ENCODE measurements at regions not wholly inside any gene's neighbourhood (a gene's known extent, or its start where the extent isn't known, plus 50 kb on each side); places are given as distances from the start of the nearest gene placed in this dataset.
"Not testable (repeated sequence)": the region's sequence is repeated elsewhere in the genome, so short reads cannot be mapped to it uniquely, and the experiment has no call there.

DNA sequence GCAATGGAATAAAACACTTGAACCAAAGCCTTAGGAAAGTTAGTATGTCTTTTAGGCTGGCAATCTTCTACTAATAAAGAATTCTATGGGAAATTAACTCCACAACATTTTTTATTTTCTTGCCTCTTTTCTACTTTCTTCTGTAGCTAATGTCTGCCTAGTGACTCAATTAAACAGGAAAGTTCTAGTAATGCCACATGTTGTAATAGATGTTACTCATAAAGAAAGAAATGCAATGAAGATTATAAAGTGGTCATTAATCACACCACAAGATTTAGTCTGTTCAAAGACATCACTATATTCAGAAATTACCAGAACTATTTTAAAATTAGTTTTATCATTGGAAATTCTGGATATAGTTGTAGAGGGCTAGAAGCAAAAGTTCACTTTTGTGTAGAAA, 329.7 kb downstream of the SI start:
- DNase-seq (ENCODE audit: low spot score), result no peak

DNA sequence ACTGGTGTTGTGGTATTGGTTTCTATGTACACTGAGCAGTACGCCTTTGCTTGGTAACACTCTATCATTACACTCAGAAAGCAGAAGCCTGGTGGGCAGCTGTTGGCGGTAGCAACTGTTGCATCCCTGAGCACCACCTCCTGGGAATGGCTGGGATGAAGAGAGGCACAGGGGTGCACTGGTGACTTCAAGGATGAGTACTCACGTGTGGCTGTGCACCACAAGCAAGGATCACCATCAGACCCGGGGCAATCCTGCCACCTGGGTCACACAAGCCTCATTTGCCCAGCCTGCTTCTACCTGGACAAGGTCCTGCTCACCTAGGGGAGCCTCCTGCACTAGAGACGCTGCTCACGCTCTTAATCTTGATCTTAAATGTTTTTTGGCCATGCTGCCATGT, 336.4 kb downstream of the SI start:
- no peak for DNase-seq (ENCODE audit: low spot score)

DNA sequence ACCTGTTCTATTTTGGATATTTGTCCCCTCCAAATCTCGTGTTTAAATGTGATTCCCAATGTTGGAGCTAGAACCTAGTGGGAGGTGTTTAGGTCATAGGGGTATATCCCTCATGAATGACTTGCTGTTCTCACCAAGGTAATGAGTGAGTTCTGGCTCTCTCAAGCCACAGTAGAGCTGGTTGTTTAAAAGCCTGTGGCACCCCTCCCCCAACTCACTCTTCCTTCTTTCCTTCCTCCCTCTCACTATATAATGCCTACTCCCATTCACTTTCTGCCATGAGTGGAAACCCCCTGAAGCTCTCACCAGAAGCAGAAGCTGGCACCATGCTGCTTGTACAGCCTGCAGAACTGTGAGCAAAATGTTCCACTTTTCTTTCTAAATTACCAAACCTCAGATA, 341.1 kb downstream of the SI start:
- no peak for DNase-seq (ENCODE audit: low spot score)

DNA sequence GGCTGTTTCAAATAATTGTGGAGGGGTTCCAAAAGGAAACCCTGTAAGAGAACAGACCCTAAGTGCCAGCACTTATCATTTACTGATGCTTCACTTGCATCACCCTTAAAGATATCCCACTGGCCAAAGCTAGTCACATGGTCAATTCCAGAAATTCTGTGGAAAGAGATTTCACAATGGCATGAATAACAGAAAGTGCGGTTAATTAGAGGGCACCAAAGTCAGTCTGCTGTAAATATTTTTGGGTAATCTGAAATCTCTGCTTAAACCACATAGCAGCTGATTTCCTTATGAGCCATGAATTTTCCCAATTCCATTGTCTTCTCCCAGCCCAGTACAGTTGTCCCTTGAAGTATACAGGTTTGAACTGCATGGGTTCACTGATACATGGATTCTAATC, 346.1 kb downstream of the SI start:
- peak; percentile 4 for DNase-seq (ENCODE audit: low spot score)

DNA sequence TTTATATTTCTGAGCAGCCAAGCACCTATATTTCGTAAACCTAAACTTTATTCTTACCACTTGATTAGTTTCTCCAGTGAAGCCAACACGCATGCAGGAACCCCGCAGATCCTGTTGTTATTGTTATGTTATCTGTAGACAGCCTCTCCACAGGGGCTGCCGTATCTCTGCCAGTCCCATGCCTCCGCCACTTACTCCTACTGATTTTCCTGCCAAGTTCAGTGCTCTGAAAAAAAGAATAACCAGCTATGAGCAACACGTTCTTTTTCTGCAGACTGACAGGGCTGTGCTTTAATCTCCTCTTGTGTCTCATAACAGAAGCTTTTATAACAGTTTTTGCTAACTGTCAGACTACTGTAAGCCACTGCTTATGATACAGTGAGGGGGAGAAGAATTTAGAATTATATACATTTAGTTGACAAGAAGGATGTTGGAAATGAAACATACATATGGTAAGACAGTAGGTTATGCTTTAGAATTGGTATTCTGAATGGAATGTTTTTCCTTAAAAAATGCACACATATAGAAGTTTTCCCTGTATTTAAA, 347.4 kb downstream of the SI start:
- DNase-seq (ENCODE audit: low spot score), result no peak

DNA sequence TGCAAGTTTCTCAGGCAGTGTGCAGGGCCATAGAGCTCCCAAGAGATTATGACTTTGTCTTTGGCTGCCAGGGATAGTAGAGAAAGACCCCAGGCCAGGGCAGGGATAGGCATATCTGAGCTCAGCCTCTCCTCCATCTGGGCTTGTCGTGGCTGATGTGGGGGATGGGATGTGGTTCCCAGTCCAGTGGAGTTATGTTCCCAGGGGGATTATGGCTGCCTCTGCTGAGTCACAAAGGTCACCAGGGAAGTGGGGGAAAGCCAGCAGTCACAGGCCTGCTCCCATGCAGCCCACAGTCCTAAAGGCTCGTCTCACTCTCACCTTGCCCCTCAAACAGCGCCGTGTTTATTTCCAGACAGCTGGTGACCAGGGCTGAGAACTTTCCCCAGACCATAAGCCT, 354.9 kb downstream of the SI start:
- DNase-seq (ENCODE audit: low spot score), result no peak

DNA sequence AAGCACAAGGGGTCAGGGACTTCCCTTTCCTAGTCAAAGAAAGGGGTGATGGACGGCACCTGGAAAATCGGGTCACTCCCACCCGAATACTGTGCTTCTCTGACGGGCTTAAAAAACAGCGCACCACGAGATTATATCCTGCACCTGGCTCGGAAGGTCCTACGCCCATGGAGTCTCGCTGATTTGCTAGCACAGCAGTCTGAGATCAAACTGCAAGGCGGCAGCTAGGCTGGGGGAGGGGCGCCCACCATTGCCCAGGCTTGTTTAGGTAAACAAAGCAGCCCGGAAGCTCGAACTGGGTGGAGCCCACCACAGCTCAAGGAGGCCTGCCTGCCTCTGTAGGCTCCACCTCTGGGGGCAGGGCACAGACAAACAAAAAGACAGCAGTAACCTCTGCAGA, 375.5 kb downstream of the SI start:
- not testable (repeated sequence) for DNase-seq (ENCODE audit: low spot score)

DNA sequence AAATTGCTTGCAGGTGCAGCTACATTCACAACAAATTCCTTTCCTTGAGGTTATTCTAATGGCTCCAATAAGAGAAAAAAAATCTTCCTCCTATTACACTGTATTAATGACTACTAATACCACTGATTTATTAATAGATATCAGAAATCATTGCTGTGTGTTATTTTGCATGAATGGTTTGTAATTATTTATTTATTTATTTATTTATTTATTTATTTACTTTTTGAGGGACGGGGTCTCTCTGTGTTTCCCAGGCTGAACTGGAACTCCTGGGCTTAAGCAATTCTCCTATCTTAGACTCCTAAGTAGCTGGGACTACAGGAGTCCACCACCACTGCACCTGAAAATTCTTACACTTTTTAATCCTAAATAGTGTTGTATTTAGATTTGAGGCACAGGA, 390.4 kb downstream of the SI start:
- no peak for DNase-seq (ENCODE audit: low spot score)

DNA sequence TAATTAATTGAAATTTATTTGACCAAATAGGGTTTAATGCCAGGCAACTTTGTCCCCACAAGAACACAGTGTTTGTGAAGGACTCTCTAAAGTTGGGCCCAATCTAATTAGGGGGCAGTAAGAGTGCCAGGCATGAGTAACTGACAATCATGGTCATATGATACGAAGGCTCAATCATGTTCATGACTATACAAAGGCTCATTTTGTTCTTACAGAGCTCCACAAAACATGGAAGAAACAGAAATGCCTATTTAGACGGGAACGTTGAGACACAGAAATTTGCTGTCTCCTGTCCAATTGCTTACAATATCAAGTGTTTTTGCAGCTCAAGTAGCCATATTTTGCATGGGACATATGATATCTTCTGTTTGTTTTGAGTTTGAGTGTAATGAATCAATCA, 391.1 kb downstream of the SI start:
- no peak for DNase-seq (ENCODE audit: low spot score)

DNA sequence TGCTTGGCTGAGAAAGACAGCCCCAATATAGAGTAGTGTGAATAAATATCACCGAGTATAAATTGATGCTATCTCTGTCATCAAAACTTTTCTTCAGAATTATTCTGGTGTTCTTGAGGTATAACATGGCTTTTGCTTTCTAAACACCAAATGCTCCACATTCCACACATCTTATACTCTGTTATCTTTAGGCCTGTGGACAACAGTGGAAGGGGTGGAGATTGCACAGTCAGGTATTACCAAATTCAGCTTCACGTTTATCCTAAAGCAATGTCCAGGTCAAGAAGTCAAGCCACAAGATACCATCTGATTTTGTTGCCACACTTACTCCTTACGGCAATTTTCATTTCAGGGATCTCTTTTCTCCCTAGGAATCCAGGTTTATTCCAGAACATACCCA, 394.8 kb downstream of the SI start:
- DNase-seq (ENCODE audit: low spot score), result no peak

DNA sequence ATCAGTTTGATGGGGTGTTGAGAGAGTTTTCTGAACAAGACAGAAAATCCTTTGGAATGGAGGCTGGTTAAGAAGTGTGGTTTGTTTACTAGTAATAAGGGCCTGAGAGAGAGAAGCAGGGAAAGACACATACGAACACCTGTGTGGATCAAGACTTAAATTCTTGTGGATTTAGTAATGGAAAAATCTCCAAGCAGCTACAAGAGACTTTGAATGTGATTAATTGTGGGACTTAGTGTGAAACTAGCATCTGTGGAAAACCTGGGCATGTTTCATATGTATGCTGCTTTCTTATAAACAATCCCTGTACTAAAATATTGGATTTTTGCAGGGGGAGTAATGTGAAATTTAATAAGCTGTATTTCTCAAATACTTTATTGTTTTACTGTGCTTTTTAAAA, 399.1 kb downstream of the SI start:
- no peak for DNase-seq (ENCODE audit: low spot score)

DNA sequence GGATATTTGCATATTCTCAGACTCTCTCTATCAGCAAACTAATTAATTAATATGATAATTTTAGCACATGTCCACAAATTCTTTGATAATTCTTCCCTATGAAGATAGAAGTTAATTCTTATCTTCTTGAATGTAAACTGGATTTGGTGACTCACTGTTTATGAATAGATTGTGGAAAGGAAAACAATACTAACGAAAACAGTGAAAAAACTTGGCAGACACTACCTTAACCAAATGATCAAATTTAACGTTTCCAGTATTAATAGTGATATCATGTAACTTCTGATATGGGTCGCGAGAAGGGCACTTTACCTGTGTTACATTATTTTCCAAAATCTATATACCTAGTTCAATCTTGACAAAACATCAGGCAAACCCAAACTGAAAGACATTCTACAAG, 401.0 kb downstream of the SI start:
- no peak for DNase-seq (ENCODE audit: low spot score)

DNA sequence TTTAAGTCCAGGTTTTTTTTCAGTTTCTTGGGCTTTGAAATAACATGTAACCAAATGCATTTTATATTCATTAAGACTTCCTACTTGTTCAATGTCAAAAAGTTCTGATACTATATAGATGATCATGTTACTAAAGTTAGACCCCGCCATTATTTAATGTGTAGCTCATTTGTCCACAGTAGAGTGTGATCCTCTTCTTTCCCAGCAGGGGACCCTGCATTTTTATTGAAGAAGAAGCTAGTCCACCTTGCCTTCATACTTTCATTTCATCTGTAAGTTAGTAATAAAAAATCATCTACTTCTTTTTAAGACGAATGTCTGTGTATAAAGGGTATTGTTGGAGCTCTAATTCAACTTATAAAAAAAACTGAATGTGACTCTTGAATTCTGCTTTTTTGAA, 404.6 kb downstream of the SI start:
- no peak for DNase-seq (ENCODE audit: low spot score)

DNA sequence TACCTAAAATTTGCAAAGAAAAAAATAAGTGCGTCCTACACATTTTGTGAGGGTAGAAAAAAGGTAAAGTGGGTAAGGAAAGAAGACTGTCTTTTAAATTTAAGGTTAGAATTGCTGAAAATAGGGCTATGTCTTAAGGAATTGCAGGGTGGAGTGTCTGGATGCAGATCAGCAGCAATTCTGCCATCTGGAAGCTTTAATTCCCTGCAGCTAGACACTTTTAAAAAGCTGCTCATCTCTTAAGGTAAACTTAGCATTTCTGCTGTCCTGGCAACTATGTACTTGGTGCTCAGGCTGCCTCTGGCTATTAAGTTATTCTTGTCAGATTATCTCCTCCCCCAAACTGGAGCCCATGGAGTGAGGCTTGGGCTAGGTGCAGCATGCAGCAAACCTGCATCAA, 420.2 kb downstream of the SI start:
- DNase-seq (ENCODE audit: low spot score), result no peak

DNA sequence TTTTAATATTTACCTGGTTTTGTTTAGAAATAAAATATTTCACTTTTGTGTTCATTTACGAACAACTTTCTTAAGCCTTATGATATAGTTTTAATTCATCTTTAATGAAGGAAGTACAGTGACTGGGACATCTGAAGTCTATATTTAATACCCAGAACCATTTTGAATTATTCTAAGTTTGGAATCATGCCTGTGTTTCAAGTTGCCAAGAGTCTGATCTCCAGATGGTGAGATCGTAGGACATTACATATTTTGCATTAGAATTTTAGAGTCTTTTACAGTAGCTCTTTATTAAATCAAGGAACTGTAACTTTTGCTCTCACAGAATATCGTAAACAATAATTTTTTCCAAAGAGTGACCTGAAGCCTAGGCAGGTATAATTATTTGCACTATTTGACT, 420.7 kb downstream of the SI start:
- no peak for DNase-seq (ENCODE audit: low spot score)

DNA sequence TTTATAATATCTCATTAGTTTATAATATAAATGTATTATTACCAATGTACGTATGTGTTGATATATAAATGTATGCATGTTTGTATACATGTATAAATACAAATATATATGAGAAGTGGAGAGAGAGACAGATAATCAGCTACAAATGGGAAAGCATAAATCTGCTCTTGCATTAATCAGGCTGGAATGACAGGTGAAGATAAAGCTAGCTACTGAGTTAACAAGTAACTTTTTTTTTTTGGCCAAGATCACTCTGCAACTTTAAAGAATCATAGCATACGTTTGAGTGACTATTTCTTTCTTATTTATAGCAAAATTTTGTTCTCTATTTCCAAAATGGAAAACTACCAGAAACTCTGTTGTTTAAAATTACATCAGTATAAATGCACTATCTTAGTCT, 422.8 kb downstream of the SI start:
- DNase-seq (ENCODE audit: low spot score), result no peak

DNA sequence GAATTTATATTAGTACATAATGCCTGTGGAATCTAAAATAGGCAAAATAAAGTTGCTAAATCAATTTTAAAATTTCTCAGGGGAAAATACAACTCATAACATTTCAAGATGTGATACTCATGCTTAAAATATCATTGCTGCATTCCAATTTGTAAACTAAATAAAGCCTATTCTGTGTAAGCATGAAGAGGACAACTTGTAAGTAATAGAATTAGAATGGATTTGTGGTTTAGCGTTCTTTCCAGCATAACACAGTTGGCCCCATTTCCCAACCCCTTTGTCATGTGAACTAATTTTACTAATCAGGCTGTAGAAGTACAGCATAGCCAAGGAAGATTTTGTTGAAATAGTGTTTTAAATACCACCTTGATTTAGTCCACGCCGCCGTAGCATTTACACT, 437.2 kb downstream of the SI start:
- peak; percentile 19 for DNase-seq (ENCODE audit: low spot score)

DNA sequence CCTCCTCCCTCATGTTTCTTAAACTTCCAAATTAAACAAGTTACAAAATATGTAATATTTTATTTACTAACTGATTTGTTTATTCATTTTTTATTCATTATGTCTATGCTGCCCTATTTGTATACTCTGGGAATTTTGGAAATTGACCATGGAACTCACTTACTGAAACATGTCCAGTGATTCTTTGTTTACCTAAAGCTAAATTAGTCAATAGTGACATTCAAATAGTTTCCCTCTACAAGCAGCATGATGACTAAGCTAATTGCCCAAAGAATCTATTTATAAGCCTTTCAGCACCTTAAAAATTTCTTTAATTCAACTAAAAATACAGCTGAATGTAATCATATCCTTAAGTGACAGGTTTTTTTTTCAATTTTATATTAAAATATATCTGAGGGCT, 437.7 kb downstream of the SI start:
- no peak for DNase-seq (ENCODE audit: low spot score)

DNA sequence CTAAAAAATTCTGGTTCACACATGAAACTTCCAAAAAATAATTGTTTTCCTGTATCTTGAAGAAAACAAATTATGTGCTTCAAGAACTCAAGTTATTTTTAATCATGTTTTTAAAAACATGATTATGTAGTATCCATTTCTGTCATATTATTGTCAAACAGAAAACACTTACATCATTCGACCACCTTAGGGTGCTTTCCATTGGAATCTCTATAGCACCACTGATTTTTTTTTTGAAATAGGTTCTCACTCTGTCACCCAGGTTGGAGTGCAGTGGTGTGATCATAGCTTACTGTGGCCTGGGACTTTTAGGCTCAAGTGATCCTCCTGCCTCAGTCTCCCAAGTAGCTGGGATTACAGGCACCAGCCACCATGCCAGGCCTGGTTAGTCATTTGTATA, 457.3 kb downstream of the SI start:
- no peak for DNase-seq (ENCODE audit: low spot score)

DNA sequence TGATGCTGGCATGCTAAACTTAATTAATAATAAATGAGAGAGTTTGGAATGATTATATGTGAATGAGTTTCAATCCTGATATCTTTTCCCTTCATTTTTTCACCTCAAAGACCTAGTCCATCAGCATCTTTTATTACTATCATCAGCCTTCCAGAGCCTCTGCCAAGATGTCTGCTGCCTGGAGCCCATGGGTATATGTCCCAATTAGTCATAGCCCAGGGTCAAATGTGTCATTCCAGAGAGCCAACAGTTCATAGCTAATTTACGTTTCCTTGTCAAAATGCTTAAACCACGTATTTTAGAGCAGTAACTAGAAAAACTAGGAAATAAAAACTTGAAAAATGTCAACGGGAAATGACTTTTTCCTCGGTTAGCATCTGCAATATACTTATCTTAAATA, 457.9 kb downstream of the SI start:
- DNase-seq (ENCODE audit: low spot score), result no peak

DNA sequence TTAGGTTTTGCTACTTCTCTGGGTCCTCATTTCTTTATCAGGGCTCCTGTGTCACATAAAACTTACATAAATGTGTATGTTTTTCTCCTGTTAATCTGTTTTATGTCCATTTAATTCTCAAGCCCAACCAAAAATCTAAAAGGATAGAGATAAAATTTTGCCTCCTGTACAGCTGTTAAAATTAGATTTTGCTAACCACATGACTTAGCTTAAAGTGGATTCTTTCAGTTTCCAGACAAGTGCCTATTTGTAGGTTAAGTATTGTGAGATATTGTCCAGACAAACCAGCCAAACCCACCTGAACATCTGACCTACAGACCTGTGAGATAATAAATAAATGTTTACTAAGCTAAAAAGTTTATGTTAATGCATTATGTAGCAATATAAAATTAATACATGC, 465.5 kb downstream of the SI start:
- no peak for DNase-seq (ENCODE audit: low spot score)

DNA sequence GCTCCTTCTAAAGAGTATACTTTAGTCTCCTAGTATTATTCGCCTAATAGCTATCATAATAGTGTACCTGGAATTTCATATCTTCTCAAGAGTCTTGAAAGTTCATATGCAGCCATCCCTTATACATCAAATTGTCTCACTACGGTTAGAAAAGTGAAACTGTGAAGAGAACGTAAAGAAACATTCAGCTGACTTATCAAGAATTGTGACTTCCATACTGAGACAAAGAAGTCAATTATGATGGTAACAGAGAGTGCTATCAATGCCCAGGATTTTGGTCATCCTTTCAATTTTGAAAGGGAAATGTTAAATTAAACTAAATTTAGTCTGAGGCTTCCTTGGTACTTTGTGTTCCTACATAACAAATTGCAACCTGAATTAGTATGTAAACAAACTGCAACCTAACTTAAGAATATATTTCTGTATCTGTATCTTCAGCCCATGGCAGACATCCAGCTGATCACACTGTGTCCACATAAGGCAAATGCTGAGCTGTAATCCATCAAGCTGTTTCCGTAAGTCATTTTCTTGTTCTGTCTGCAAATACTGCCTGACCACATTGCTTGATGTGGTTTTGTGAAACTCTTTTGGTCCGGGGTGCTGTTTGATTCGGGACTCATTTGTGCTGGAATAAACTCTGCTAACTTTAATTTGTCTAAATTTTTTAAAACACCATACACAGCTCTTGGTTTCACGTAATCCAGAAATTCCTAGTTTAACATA, 469.6 kb downstream of the SI start:
- no peak for DNase-seq (ENCODE audit: low spot score)

DNA sequence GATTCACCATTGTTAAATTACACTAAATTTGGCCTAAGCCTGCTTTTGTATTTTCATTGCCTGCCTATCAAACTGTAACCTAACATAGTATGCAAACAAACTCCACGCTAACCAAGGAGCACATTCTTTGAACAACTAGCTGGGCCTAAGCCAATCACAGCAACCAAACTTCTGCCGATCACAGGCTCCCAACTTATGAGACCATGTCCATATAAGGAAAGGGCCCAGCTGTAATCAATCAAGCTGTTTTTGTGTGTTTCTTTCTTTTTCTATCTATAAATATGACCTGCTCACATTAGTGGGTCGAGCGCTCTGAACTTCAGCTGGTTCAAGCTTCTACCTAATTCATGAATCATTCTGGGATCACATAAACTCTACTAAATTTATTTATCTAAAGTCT, 473.6 kb downstream of the SI start:
- no peak for DNase-seq (ENCODE audit: low spot score)

DNA sequence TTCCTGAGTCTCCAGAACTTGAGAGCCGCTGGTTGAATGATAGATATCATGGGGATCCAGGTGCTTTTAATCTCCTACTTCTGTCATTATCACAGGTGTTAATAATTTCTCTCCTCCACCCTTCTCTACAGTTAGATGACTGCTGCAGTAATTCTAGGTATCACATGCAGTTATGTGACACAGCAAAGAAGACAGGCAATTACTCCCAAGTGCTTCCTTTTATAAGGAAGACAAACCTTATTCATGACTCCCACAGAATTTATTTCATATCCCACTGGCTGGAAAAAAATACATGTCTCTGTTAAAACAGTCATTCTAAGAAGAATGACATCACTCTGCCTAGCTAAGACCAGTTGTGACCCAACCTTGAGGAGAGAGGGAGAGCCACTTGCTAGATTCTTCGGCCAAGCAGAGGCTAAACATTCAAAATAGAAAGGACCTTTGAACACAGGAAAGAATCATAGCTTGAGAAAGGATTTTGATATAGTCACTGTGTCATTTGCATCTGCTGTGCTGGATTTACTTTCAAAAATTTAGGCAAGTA, 500.6 kb downstream of the SI start:
- no peak for DNase-seq (ENCODE audit: low spot score)

Data from AG20443 (cell line).